ENCODE measurements at regions not wholly inside any gene's neighbourhood (a gene's known extent, or its start where the extent isn't known, plus 50 kb on each side); places are given as distances from the start of the nearest gene placed in this dataset.

DNA sequence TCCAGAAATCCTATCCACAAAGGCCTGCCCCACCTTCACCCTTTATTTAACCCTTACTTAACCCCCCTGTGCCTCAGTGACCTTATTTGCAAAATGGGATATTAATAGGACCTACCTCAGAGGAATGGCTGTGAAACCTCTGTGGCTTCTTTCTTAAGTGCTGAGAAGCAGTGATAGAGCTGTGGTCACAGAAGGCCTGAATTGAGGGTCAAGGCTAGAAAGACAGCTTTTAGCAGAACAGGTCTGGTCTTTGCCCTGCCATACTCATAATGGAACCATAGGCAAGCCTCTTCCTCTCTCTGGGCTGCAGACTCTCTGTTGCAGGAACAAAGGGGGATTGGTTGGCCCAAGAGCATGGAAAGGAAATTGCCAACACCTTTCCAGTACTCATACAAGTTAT lies 63.5 kb upstream of the MAMLD1 start:
- no peaks in the 10 kb centered on the region for H3K27me3 ChIP-seq (ENCODE audit: control insufficient read depth, insufficient read depth, low read length)
- no peak for DNase-seq (ENCODE audit: low read depth)
- no peaks in the 10 kb centered on the region for H3K36me3 ChIP-seq (ENCODE audit: control insufficient read depth, insufficient read depth, low read length)
- no peak overlapping the region for H3K4me3 ChIP-seq (ENCODE audit: low read depth, low read length)
- TF ChIP-seq, protein P1, sequence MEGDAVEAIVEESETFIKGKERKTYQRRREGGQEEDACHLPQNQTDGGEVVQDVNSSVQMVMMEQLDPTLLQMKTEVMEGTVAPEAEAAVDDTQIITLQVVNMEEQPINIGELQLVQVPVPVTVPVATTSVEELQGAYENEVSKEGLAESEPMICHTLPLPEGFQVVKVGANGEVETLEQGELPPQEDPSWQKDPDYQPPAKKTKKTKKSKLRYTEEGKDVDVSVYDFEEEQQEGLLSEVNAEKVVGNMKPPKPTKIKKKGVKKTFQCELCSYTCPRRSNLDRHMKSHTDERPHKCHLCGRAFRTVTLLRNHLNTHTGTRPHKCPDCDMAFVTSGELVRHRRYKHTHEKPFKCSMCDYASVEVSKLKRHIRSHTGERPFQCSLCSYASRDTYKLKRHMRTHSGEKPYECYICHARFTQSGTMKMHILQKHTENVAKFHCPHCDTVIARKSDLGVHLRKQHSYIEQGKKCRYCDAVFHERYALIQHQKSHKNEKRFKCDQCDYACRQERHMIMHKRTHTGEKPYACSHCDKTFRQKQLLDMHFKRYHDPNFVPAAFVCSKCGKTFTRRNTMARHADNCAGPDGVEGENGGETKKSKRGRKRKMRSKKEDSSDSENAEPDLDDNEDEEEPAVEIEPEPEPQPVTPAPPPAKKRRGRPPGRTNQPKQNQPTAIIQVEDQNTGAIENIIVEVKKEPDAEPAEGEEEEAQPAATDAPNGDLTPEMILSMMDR (IDR thresholded peaks at IDR 0.05; ENCODE audit: insufficient read depth, low read length, poor library complexity, severe bottlenecking), result no peak

DNA sequence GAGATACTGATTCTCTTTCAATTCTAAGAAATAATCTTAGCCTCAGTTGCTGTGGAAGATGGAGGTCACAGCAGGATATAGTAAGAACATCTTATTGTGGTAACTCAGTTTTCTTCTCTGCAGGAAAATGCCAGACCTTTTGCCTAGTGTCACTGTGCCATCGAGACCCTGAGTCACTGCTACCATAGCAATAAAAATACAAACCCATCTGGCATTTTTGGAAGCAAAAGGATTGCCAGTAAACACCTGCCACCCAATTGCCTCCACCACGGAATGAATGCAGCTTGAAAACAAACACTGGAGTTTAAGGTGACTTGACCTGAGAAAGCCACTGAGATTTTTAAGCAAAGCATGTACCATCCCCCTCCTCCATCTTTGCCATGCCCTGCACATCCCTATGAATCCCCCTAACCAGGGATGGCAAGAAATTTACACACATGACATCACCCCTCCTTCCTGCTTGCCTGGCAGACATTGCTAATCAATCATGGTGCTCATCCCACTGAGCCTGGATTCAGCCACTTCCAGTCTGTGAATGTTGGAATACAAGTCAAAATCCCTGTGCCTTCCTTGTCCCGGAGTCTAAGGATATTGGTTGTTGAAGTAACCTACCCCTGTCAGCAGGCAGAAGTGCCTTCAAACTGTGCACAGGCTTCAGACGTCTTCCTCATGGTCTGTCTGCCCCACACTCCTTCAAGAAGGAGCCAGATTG lies 59.6 kb upstream of the MAMLD1 start:
- Histone ChIP-seq H3K36me3 (ENCODE audit: control insufficient read depth, insufficient read depth, low read length) (no peaks in the 10 kb centered on the region), H3K4me3 (ENCODE audit: low read depth, low read length) (no peak overlapping the region), H3K27me3 (ENCODE audit: control insufficient read depth, insufficient read depth, low read length) (no peaks in the 10 kb centered on the region)
- TF ChIP-seq, protein P1 (IDR thresholded peaks at IDR 0.05; ENCODE audit: insufficient read depth, low read length, poor library complexity, severe bottlenecking), result no peak
- DNase-seq (ENCODE audit: low read depth), result no peak

DNA sequence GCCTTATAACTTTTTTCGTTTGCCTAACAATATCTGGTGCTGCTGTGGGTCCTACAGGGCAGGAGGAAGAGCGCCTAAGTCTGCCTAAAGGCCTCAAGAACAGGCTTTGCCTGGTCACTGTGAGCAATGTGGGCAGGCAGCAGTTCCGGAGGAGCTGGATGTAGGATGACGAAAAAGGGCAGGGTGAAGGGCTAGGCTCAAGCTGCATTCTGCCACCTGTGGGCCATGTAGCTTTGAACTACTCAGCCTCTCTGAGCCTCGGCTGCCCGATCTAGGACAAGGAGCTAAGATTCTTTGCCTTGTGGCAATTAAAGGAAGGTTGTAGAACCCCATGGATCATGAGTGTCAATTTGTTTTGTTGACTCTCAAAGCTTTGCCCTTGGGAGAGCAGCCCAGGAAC lies 57.1 kb upstream of the MAMLD1 start:
- Histone ChIP-seq H3K4me3 (ENCODE audit: low read depth, low read length) (no peak overlapping the region), H3K27me3 (ENCODE audit: control insufficient read depth, insufficient read depth, low read length) (no peaks in the 10 kb centered on the region), H3K36me3 (ENCODE audit: control insufficient read depth, insufficient read depth, low read length) (no peaks in the 10 kb centered on the region)
- TF ChIP-seq, protein P1 (IDR thresholded peaks at IDR 0.05; ENCODE audit: insufficient read depth, low read length, poor library complexity, severe bottlenecking), result no peak
- no peak for DNase-seq (ENCODE audit: low read depth)

DNA sequence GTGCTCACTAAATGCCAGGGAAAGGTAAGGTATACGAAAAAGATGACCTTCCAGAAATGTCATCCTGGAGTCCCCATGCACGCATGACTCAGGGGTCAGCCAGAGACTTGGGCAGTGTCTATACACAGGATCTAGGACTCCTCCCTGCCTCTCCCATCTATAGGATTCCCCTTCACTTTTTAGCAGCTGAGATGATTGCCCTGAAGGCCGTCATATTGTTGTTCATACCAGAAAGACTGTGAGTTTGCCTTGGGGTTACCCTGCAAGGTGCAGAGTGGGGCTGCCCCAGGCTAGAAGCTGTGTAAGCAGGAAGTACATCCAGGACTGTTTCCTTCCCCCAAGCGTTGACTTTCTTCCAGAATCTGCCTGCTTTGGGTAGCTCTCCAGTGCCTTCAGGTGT lies 55.1 kb upstream of the MAMLD1 start:
- no peak for DNase-seq (ENCODE audit: low read depth)
- TF ChIP-seq, protein P1 (IDR thresholded peaks at IDR 0.05; ENCODE audit: insufficient read depth, low read length, poor library complexity, severe bottlenecking), result no peak
- H3K4me3 ChIP-seq (ENCODE audit: low read depth, low read length), result no peak overlapping the region
- H3K36me3 ChIP-seq (ENCODE audit: control insufficient read depth, insufficient read depth, low read length), result no peaks in the 10 kb centered on the region
- no peaks in the 10 kb centered on the region for H3K27me3 ChIP-seq (ENCODE audit: control insufficient read depth, insufficient read depth, low read length)

DNA sequence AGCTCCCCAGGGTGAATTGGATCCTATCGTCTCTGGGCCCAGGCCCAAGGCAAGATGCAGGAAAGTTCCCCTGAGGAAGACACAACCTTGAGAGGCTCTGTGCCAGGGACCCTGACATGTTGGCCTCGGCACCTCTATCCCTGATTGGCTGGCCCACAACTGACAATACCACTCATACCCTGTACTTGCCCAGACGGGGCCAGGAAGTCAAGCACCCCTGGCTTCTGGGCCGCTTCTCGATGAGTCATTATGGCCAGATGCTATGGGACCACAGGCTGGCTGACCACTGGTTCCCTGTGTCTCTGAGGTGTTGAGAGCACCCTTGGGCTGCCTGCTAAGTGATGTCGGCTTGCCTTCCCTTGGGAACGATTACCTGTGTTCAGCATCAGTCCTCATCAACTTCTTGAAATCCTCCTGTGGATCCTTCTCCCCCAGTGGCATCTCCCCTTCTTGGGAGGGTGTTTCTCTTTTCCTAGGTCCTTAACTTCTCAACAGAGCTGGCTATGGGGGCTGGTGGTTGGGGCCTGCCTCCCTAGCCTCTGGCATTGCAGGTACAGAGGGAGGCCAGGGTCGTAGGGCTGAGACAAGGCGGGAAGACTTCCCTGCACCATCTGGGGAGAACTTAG lies 54.5 kb upstream of the MAMLD1 start:
- TF ChIP-seq, protein P1 (IDR thresholded peaks at IDR 0.05; ENCODE audit: insufficient read depth, low read length, poor library complexity, severe bottlenecking), result no peak
- H3K27me3 ChIP-seq (ENCODE audit: control insufficient read depth, insufficient read depth, low read length), result no peaks in the 10 kb centered on the region
- DNase-seq (ENCODE audit: low read depth), result no peak
- no peak overlapping the region for H3K4me3 ChIP-seq (ENCODE audit: low read depth, low read length)
- H3K36me3 ChIP-seq (ENCODE audit: control insufficient read depth, insufficient read depth, low read length), result no peaks in the 10 kb centered on the region

DNA sequence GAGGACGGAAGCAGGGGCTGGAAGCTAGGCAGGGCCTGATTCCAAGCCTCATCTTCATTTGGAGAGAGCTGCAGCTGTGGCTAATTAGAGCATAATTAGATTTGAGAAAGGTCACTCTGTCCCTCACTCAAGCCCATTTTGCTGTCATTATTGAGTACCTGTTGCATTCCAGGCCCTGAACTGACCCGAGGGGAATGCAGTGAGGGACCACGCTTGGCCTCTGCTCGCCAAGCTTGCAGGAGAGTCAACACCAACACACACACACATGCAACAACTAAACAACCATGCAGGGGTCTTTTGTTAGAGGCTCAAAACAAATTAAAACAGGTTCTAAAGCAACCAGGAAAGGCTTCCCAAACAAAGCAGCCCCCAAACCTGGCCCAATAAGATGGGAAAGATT lies 52.7 kb upstream of the MAMLD1 start:
- H3K27me3 ChIP-seq (ENCODE audit: control insufficient read depth, insufficient read depth, low read length), result no peaks in the 10 kb centered on the region
- DNase-seq (ENCODE audit: low read depth), result no peak
- no peak overlapping the region for H3K4me3 ChIP-seq (ENCODE audit: low read depth, low read length)
- TF ChIP-seq, protein P1 (IDR thresholded peaks at IDR 0.05; ENCODE audit: insufficient read depth, low read length, poor library complexity, severe bottlenecking), result no peak
- no peaks in the 10 kb centered on the region for H3K36me3 ChIP-seq (ENCODE audit: control insufficient read depth, insufficient read depth, low read length)
